GM18507 (cell line): ENCODE measurements at regions not wholly inside any gene's neighbourhood (a gene's known extent, or its start where the extent isn't known, plus 50 kb on each side); places are given as distances from the start of the nearest gene placed in this dataset.
"Not testable (repeated sequence)": the region's sequence is repeated elsewhere in the genome, so short reads cannot be mapped to it uniquely, and the experiment has no call there.

Experiments
- DNase-seq: peaks from one replicate; pipeline ENCODE4 v3.0.0; 2011; ENCODE audit warnings: low read depth; ENCODE audit not compliant: insufficient read length; ENCODE audit errors: extremely low spot score
- FAIRE-seq: peaks from 2 replicates; lab custom pipeline; 2011; peaks lifted over from hg19 to GRCh38; lab: Jason Lieb, UNC

DNA sequence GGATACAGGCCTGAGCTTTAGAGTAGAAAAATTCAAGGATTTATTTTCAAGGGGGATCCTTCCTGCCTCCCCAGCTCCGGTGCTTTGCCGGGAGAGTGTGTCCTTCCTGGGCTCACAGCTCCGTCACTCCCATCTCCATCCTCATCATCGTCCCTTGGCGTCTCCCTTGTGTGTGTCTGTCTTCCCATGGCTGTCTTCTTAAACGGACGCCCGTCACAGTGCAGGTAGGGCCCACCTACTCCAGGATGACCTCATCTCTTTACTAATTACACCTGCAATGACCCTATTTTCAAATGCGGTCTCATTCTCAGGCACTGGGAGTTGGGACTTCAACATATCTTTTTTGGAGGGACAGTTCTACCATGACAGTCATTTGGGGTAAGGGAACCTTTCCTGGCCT is 320.3 kb upstream of the C1orf174 start:
- no peak for DNase-seq
- no peak for FAIRE-seq

DNA sequence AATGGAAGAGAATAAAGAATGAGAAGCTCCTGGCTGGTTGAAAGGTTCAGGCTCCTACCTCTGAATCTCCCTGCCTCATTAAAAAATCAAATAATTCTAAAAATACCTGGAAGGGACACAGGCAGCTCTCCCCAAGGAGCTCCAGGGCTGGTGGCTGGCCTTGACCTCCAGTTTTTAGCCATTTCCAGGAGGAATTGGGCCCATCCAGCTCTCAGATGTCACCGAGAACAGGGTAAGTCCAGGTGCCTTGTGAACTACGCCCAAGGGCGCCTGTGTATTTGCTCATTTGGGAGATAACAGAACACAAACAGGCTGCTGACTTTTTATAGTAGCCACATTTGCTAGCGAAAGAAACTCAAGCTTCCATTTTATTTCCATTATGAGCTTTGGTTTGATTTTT is 321.0 kb upstream of the C1orf174 start:
- no peak for FAIRE-seq

DNA sequence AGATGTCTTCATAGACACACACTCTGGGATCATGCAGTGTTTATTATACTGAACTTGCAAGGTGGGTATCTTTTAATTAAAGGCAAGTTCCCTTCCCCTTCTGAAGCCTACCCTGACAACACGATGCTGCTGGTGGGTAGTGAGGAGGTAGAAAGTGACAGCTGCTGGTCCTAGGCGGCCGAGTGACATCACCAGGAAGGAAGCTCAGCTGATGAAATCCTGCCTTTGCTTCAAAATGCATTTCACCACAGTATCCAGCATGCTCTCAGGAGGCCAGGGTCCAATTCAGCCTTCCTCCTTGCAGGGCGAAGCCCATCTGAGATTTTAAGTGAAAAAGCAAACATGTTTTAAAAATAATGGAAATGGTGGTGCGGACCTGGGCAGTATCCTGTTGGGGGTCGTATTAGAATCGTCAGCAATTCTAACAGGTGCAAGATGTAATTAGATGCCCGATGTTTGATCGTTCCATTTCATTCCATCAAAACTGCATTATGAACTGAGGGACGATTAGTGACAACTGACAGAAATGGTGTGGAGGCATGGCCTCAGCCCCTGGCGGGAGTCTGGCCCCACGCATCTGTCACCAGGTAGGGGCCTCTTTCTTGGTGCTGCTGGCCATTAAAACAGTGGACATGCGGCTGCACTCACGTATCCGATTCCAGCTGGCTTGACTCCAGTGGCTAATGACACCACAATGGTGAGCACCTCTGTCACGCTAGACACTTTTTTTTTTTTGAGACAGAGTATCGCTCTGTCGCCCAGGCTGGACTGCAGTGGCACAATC is 324.8 kb upstream of the C1orf174 start:
- DNase-seq (no peak), FAIRE-seq (no peak)

More for the DNA sequence above, 321.0 kb upstream of the C1orf174 start:
- DNase-seq: no peak

DNA sequence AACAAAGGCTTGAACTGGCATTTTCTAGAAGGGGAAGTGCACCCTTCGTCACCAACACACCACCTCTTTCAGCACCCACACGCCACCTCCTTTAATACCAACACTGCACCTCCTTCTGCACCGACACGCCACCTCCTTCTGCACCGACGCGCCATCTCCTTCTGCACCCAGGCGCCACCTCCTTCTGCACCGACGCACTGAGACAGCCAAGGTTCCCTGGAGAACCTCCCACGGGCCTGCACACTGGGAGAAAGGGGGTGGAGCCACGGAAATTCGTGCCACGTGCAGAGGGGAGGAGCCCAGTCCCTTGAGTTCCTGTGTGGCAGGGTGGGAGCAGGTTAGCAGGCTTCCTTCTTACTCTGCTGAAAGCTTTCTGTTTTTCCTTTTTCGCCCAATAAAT is 327.9 kb upstream of the C1orf174 start:
- FAIRE-seq (no peak), DNase-seq (no peak)

DNA sequence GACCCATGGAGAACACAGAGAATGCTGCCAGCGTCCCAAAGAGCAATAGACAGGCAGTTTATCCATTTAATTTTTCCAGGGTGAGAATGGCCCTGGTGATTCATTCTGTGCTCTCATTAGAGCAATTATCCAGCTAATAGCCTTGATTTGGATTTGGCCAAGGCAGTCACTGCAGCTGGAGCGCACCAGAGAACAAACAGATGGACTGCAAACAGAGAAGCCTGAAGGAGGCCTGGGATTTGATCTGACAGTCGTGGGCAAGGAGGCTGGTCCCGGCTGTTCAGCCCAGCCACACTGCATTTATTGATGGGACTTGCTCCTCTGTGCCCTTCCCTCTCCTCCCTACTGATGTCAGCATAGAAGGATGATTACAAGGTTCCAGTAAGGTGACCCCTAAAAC is 353.9 kb upstream of the C1orf174 start:
- no peak for FAIRE-seq
- DNase-seq: no peak

DNA sequence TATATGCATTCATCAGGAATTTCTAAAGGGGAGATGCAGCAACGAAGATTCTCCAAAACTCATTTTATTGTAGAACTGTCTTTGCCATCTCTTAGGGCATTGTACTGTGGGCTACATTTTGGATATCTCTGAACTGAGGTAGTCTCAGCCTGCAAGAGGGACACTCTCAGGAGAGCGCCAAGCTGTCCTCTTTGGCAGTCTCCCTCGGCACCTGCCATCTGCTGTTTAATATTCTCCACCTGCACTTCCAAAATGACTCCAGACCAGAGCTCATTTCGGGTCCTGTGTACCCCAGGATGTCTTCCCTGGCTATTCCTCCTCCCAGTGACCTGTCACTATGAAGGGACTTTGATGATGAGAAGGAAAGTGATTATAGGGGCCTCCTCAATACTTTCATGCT is 356.3 kb upstream of the C1orf174 start:
- FAIRE-seq (no peak), DNase-seq (no peak)

DNA sequence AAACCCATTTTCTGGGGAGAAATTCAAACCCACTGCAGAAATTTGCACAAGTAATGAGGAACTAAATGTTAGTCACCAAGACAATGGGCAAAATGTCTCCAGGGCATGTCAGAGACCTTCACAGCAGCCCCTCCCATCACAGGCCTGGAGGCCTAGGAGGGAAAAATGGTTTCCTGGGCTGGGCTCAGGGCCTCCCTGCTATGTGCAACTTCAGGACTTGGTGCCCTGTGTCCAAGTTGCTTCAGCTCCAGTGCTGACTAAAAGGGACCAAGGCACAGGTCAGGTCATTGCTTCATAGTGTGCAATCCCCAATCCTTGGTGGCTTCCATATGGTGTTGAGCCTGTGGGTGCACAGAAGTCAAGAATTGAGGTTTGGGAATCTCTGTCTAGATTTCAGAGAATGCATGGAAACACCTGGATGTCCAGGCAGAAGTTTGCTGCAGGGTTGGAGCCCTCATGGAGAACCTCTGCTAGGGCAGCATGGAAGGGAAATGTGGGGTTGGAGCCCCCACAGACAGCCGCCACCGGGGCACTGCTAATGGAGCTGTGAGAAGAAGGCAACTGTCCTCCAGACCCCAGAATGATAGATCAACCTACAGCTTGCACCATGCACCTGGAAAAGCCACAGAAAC is 358.2 kb upstream of the C1orf174 start:
- not testable (repeated sequence) for DNase-seq, FAIRE-seq

DNA sequence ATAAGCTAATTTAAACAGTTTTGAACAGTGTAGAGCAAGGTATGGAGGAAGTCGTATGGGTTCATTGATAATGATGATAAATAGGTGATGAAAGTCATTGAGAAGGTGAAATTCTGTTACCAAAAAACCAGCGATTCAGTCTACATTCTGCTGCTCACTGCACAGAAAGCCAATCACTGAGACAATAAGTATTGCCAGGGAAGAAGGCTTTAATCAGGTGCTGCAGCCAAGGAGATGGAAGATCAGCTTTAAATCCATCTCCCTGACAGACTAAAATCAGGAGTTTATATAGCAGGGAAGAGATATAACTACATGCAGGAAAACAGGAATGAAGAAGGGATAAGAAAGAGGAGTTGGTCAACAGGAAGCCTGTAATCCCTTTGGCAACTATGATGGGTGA is 361.3 kb upstream of the C1orf174 start:
- no peak for DNase-seq
- FAIRE-seq: no peak

DNA sequence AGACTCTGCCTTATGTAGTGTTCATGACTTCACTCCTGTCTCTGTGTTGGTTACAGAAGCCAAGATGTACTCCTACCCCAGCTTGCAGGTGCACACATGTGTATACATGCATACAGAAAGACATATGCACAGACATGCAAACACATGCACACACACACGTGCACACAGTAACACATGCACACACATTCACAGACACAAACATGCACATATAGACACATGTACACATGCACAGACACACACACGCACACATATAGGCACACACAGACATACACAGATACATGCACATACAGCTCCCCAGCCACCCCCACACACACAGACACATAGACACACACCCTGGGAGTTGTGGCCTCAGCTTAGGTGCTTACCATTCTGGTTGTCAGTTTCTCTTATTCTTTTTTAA is 362.6 kb upstream of the C1orf174 start:
- DNase-seq (no peak), FAIRE-seq (peak; percentile 75)

DNA sequence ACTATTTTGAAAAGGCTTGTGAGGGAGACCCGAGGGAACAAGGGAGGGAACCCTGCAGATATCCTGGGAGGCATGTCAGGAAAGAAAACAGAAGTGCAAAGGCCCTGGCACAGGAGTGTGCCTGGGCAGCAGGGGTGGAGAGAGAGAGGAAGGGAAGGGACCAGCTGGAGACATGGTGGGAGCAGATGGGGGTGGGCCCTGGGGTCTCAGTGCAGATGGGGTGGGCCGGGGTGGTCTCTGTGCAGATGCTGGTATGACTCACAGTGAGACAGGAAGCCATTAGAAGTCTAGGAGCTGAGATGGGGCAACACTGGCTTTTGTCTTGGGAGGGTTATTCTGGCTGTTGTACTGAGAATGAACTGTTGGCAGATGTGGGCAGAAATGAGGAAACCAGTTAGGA is 363.6 kb upstream of the C1orf174 start:
- FAIRE-seq (no peak), DNase-seq (no peak)

DNA sequence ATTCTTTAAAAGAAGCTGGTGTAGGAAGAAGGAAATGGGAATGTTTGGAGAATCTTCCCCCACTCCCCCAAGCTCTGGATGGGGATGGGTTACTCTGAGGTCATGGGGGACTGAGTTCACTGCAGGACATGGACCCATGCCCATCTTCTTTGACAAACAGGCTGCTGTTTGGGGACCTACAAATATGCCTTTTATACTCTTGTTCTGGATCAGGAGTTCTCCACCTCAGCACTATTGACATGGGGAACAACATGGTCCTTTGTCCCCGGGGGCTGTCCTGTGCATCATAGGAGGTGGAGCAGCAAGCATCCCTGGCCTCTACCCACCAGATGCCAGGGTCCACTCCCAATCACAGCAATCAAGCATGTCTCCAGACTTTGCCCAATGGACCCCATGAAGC is 365.8 kb upstream of the C1orf174 start:
- no peak for FAIRE-seq
- DNase-seq: no peak

DNA sequence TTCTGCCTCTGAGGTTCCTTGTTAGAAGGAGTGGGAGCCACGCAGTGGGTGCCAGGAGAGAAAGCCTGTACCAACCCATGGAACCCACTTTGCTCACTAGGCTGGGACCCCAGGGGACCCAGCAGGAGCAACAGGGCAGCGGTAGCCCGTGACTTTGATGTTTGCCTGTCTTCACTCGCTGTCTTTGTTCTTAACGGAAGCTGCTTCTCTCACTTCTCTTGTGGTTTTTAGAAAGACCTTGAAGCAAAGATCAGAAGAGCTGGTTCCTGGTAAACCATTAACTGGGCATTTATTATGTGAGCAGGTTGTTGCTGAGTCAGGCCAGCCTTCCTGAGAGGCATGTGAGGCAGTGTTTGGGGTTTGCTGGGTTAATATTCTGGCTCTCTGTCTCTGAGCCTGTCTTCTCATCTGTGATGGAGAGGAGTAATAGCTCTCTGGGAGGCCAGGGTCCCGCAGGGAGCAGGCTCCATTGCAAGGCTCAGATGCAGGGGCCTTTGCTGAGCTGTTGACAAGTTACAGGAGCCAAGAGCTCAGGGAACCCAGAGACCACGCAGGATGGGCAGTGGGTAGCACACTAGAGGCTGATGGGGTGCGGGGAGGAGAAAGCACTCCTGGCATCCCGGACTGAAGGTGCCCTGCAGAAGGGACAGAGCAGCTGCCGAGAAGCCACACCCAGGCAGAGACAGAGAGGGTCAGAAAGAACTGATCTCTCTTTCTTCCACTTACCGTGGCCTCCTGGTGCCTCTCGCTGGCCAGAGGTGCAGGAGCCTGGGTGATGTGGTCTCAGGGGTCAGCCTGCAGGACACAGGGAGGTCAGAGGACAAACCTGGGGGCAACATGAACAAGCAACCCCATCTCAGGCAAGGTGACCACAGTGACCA is 367.5 kb upstream of the C1orf174 start:
- peak; percentile 99 for FAIRE-seq
- DNase-seq: peak; percentile 71

DNA sequence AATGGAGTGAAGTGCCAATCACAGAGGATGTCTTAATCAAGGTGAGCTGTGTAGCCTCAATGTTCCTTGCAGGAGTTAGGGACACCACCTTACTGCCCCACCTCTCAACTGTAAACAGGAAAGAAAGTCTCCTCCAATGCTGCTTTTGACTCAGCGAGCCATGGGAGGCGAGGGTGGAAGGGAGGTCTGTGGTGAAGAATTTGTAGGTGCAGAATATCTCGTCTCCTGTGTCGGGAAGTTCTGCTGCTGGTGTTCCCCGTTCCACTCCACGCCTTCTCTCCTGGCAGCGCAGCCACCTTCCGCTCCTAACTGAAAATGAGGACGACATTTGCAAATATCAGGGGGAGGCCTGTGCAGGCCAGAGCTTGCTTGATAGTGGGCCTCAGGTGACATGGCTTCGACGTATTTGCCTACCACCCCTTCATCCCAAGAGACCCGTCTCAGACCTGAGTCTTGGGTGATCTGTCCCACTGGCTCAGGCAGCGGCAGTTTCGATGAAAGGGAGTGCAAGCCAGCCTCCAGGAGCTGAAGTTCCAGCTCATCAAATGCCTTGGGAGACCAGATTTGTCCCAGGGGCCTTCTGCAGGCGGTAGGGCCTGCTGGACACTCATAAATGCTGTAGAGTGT is 368.3 kb upstream of the C1orf174 start:
- DNase-seq (no peak), FAIRE-seq (no peak)

DNA sequence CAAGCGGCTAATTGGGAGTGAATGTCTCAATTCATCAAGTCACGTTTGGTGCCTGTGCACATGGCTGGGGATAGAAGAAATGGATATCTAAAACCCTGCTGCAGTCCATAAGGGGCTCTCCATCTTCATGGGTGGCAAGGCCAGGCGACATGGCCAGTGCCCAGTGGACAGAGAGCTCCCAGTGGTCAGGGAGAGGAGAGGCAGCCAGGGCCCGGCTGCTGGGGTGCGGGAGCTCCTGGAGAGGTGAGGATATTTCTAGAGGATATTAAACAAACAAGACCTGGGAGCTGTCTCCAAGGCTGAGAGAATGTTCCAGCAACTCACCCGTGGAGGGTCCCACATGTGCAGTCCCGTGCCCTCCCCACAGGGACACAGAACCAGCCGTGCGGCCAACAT is 368.8 kb upstream of the C1orf174 start:
- DNase-seq (no peak), FAIRE-seq (no peak)

DNA sequence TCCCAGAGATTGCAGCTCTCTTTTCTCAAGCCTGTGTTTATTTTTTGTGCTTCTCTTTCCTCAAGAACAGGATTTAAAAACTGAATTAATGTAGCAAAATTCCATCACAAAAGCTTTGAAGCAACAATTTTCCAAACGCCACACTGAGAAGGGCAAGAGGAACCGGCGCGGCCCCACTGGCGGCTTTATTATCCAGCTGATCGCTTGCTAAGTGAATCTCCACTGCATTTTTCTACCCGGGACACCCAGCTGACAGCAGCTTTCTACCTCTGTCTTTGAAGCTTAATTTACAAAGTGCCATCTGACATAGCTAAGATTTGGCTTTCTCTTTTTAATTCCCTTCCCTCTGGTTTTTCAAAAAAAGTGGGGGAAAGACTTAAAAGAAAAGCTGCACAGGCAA is 369.3 kb upstream of the C1orf174 start:
- no peak for FAIRE-seq
- DNase-seq: no peak

DNA sequence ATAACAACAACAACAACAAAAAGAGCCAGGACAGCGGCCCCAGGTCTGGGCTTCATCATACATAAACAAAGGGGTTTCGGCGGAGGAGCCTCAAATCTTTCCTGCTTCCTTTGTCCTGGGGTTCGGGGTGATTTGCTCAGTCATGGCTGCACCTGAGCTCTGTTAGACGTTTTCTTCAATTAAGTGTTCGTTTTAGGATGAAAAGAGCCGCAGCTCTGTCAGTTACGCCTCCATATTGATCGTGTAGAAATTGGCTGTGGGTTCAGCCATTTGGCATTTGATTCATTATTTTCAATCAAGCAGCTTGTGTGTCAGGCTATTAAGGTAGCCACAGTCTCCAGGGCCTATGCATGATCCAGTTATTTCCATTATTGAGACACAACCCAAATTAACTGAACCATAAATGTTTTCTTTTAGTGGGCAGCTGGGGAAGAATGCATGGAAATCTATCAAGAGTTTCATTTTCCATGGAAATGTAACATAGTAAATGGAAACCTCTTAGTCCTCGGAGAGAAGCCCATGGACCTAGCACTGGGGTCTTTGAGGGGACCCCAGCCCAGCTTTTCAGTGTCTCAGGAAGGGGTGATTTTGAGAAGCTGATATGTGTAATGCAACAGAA is 370.0 kb upstream of the C1orf174 start:
- FAIRE-seq (no peak), DNase-seq (no peak)

DNA sequence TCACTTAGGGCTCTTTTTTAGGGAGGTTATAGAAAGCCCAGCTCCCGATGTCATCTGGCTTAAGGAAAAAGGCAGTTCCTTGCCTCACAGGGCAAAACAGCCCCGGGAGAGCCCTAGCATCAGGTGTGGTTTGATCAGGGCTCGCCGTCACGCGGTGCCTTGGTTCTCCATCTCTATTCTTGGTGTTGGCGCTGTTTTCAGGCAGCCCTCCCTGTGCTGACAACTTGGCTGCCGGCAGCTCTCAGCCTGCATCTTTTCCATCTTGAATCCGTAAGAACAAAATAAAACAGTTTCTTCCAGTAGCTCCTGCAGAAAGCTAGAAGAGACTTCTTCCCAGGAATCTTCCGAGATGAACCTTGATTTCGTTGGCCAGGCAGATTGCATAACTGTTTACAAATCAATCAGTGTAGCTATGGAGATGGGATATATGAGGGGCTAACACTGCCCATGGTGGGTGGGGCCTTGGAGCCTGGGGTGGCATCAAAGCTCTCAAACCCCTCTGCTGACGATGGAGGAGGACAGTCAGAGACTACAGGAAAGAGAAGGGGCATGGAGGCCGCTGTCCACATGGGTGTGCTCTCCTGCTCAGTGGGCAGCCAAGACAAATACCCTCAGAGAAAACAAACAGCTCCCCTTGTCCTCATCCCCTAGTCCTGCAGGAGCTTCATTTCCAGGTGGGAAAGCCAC is 370.7 kb upstream of the C1orf174 start:
- FAIRE-seq (no peak), DNase-seq (no peak)

DNA sequence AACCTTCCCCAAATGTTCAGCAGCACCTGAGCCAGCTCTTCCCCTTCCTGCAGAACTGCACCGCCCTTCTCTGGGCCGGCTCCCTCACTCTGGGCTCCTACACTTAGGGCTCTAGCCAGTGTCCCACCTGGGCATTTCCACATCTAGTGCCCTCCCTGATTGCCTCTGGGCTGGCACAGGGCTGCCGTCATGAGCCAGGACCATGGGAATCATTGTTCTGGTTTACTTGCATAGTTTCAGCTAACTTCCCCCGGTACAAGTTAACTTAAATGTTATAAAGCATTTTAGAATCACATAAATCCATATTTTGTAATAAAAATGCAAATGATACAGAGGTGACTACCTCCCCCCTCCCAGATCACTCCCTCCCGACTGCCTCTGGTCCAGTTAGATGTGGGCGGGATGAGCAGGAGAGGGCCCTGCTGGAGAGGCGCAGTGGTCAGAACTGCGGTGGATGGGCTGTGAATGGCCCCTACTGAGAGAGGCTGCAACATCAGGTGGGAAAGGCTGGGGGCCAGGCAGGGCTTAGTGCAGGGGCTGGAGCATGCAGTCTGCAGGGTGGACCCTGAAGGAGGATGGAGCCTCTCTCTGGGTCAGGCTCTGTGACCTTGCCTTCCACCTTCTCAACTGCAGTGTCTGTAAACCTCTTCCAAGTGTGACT is 371.4 kb upstream of the C1orf174 start:
- DNase-seq: no peak
- FAIRE-seq: no peak

DNA sequence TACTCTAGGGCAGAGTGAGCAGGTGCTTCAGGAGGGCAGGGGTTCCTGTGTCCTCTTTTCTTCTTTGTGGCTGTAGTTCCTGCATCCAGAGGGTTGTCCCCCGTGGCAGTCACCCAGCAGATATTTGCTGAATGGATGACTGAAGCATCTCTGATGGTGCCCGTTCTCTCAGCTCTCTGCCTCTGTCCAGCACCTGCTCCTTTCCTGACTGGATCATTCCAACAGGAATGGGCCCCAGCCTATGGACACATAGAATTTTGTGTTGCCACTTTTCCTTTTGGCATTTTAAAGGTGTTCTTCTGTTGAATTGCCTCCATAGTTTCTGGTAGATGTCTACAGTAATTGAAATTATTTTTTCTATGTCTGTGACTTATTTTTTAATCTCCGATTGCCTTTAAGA is 372.5 kb upstream of the C1orf174 start:
- DNase-seq: no peak

More for the DNA sequence above, 372.5 kb upstream of the C1orf174 start:
- no peak for FAIRE-seq
